GM03348 (cell line): ENCODE measurements at regions not wholly inside any gene's neighbourhood (a gene's known extent, or its start where the extent isn't known, plus 50 kb on each side); places are given as distances from the start of the nearest gene placed in this dataset.

ENCODE experiments used
- DNase-seq: peaks from one replicate; pipeline ENCODE4 v3.0.0; 2012; ENCODE audit warnings: low spot score

DNA sequence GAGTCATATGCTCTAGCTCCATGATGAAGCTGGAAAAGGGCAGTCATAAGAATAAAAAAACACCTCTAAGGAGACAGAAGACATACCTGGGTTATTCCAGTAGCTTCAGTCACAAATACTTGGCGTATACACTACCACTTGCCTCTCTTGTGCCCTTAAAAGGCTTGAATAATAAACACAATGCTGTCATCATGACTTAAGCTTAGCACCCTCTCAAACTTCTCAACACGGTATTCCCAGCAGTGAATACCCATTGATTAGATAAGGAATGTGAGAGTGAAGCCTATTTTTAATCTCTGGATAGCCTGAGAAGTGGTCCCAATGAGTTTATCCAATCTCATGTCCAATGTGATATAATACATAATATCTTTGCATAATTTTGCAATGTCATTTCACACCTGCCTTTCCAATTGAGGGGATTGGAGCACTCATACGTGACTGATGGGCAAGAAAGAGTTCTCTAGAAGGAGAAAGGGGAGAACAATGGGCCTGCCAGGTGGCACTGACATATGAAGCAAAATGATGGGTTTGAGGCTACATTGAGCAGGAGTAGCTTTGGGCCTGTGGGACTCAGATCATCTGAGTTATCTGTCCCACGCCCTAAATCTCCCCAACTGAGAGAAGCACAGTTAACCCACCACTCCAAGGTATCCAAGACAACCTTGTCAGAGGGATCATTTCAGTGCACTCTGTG, 298.6 kb upstream of the DAB1 start:
- no peak for DNase-seq

DNA sequence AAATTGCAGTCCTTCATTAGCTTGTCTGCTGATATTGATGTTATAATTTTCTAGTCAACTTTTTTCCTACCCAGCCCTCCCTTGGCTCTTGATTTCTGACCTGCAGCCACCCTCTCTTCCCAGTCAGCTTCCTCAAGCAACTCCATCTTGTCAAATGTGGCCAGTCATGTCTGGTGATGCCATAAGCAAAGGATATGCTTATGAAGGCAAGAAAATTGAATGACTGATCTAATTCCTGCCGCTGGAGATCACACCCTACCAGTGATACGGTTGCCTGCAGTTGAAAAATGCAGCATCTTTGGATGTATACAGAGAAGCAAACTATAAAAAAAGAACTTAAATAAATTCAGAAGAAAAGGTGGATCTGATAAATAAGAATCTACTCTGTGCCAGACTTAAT, 297.1 kb upstream of the DAB1 start:
- no peak for DNase-seq

DNA sequence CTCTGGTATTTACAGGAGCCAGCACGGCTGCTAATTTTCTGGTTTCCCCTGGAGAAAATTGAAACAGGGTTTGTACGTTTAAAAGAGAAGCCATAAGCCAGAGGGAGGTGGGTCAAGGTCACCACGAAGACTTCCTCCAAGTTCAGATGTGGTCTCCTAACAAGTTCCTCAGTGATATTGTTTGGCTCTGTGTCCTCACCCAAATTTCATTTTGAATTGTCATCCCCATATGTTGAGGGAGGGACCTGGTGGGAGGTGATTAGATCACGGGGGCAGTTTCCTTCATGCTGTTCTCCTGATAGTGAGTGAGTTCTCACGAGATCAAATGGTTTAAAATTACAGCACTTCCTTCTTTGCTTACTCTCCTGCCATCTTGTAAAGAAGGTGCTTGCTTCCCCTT, 295.4 kb upstream of the DAB1 start:
- DNase-seq, result no peak

DNA sequence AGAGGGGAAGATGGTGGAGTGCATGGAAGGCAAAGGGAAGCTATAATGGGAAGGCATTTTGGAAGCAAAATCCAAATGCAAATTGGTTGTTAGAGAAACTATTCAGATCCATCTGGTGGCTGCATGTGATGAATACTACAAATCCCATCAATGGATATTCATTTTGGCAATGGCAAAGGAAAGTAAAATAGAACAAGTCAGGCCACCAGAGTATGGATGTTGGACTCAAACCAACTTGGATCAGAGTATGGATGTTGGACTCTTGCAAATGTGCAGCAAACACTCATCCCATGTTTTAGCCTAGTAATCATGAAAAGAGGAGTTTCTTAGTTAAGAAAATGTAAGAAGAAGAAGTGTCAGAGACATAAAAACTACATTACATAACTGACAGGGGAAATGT, 289.6 kb upstream of the DAB1 start:
- no peak for DNase-seq

DNA sequence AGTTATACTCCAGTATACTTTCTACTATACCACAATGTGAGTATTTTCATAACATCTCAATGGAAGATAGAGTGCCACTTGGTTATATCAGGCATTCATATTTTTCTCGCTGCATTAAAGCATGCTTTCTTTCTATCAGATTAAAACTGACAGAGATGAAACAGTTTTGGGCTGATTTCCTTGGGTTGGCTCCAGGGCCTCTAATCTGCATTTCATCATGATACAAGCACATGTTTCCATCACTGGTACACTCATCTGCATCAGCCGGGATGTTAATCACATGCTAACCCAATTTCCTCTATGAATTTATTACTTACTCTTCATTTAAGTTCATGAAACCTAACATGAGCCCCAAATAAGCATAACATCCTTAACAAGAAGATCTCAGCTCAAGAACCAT, 289.0 kb upstream of the DAB1 start:
- no peak for DNase-seq

DNA sequence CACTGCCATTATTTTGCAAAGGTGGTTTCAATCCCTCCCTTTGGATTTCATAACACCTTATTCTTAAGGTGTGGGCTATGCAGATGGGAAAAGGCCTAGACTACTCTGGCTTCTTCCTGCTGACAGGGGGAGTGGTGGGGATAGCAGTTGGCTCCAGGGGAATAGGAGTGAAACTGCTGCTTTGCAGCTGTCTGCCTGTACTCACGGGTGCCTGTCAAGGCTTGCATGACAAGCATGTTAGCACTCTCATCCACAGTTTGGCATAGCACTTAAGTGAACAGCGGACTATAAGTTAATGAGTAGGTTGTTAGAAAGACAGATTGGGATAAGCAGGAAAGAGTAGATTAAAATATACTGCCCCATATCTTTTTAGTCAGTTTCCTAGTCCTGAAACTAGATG, 287.5 kb upstream of the DAB1 start:
- DNase-seq, result no peak

DNA sequence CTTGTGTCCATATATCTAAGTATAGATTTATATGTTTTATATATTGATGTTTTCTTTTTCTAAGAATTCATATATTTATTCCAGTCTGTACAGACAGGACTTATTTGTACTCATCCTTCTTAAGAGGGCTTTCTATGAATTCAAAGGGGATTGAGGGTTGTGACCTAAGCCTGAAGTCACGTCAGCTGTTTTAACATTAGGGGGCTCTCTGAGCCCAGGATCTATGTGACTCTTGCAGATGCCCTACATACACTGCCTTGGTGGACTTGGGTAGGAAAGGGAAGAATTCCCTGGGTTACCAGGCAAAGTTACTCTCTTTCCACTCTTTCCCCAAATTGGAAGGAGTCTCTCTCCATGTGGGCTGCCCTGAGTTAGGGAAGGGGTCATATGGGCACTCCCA, 283.8 kb upstream of the DAB1 start:
- DNase-seq, result no peak

DNA sequence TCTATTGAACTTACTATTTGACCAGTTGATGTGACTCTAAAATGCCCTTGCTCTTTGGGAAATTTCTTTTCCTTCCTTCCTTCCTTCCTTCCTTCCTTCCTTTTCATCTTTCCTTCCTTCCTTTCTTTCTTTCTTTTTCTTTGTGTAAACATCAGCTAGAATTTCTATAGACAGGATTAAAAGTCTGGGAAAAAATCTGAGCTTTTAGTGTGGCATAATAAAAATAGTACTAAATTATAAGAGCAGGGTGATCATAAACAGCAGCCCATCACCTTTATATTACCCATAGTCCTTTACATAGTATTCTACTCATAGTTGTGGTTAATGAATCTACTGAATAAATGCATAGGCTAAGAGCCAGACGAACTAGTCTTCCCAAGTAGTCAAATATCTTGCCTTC, 281.0 kb upstream of the DAB1 start:
- DNase-seq, result no peak

DNA sequence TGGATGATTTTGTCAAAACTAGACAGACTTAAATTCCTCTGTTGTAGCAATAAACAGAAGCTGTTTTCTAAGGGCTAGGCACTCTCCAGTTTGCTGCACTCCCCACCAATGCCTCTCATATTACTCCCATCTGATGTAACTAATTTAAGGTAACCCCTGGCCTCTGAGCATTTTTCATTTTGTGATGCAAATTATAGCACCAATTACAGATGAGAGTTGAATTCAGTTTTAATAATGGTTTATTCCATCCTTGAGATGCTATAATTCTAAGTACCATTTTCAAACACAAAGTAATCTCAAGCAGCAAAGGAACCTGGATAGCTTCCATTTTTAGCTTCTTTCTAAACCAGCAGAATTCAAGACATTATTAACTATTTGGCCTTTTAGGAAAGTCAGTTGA, 280.4 kb upstream of the DAB1 start:
- DNase-seq, result no peak

DNA sequence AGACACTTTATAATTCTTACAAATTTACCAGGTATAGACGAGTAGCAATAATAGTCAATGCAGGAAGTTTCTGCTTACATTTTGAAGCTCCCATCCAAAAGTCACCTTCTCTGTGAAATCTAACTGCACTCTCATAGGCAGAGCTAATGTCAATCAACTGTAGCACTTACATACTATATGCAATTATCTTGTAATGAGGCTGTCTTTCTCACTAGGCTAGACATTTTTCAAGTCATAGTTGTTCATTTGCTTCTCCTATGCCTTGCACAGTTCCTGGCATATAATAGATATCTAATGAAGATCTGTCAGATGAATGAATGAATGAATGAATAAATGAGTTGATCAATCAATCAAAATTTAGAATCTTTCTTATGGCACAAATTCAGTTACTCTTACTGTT, 273.0 kb upstream of the DAB1 start:
- no peak for DNase-seq

DNA sequence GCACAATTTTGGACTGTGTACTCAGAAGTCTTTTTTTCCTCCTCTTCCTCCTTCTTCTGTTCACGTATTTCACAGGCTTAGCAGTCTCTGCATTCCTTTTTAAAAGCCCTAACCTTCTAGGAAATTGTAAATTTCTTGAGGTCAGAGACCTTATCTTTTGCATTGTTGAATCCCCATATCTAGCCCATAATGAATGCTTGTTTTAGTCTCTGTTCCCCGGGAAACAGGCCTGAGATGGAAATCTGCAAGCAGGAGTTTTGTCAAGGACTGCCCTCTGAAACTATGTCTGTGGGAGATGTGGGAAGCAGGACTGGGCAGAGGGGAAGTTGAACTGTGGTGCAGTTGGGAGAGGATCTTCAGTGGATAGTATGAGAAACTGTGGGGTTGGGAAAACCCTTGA, 272.2 kb upstream of the DAB1 start:
- DNase-seq, result no peak

DNA sequence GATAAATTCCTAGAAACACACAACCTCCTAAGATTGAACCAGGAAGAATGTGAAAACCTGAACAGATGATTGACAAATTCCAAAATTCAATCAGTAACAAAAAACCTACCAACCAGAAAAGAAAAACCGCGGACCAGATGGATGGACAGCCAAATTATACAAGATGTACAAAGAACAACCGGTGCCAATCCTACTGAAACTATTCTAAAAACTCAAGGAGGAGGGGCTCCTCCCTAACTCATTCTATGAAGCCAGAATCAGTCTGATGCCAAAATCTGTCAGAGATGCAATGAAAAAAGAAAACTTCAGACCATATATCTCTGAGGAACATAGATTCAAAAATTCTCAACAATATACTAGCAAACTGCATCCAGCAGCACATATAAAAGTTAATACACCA, 262.4 kb upstream of the DAB1 start:
- DNase-seq, result no peak

DNA sequence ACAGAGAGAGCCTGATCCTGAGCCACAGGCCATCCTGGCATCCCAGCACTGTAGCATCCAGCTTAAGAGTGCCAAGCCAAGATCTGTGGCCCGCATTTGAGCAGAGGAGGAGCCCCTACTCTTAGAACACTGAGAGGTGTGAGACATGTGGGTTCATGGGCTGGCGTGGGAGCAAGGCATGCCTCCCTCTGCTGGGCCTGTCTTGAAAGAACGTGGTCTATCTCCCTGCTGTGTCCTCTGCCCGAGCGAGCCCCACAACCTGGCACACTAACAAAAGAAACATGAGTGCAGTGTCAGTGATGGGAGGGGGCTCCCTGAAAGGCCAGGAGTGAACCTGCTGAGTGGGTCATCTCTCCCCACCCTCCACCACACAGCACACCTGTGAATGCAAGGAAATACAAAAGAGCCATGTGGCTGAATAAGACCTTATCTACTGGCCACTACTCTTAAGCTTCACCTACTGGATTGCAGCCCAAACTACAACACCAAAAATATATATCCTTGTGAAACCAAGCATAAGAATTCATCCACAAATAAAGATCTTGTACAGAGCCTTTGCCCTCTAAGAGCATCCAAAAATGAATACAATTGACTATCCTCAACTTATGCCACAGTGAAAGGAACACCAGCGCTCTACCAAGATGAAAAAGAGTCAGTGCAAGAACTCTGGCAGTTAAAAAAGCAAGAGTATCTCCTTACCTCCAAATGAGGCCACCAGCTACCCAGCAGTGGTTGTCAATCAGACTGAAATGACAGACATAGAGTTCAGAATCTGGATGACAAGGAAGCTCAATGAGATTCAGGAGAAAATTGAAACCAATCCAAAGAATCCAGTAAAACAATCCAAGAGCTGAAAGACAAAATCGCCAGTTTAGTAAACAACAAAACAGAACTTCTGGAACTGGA, 259.4 kb upstream of the DAB1 start:
- no peak for DNase-seq

DNA sequence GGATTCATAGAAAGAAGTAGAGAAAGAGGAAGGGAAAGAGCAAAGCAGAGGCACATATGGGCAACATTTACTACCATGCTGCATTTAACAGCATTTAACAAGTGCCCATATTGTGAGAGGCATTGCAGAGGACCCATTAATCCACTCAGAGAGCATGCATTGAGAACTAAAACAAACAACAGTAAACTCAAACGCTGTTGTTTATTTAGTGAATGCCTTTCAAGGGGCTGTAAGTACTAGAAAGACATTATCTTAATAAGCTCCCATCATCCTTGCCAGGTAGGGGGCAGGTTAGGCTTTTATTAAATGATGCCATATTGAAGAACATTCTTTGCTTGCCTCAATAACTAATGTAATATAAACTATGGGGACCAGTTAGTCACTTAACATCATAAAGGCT, 254.3 kb upstream of the DAB1 start:
- DNase-seq, result no peak

DNA sequence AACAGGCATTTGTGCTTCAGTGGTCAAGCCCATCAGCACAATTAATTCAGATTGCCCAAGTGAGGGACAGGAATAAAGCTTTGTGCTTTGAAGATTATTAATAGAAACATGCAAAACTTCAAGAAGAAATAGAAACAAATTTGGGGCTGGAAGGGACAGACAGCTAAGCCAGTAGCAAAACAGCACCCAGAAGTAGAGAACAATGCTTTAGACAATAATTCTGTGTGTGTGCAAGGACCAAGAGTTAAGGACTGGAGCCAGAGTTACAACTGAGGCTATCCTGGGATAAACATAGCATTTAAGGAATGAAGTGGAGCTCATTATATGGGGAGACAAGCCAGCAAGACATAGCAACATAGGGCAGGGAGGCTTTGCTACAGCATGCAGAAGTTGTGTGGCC, 251.9 kb upstream of the DAB1 start:
- DNase-seq, result no peak

DNA sequence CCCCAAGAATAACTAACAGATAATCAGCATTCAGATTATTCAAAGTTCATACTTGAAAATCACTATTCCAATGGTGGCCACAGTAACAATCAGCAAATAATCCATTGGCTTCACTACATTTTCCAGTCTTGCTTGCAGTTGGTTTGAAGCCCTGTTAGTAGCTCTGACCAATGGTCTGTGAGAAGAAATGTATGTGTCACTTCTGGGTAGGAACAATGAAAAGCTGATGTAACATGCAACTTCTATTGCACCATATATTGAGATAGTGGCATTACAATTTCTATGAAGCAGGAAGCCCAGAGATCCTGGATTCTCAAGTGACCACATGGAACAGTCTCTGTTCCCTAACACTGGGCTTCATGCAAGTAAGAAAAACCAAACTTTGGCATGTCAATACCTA, 250.9 kb upstream of the DAB1 start:
- no peak for DNase-seq

DNA sequence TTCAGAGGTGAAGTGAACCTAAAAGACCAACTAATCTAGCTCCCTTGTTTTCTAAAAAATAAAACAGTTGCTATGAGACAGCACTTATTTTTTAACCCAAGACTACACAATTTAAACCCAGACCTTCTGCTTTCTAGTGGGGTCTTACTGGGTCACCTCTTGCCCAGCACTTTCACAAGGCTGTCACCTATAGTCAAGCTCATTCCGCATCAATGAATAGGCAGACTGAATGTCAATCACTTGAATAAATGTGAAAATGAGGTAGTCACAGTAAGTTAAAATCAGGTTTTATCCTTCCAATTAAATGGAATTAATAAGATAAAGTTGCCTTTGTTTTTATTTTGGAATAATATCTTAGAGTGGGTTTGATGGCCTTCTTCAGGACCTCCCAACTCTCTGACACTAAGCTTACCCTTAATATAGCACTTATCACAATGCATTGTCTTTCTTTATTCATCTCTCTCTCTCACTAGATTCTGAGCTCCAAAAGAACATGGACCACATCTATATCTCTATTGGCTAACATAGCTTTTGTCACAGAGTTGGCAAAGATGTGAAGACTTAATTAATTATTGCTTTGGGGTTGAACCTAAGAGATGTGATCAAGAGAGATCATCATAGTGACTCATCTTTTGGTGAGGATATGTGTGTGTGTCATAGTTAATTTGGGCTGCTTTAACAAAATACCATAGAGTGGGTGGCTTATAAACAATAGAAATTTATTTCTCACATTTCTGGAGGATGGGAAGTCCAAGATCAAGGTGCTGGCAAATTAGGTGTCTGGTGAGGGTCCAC, 248.7 kb upstream of the DAB1 start:
- DNase-seq, result no peak

DNA sequence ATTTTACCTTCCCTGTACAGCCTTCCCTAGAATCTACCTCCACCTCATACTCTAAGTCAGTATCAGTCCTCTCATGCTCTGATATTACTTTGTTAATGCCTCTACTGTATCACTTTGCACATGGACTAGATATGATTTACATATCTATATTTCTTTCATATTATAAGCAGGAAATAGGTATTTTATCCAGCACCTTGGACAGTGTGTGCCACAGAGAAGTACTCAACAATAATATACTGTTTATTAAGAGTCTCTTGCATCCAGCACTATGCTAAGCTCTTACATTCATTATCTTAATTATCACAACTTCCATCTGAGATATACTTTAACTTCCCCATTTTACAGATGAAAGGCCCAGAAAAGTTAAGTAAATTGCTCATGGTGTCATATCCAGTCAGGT, 247.9 kb upstream of the DAB1 start:
- no peak for DNase-seq

DNA sequence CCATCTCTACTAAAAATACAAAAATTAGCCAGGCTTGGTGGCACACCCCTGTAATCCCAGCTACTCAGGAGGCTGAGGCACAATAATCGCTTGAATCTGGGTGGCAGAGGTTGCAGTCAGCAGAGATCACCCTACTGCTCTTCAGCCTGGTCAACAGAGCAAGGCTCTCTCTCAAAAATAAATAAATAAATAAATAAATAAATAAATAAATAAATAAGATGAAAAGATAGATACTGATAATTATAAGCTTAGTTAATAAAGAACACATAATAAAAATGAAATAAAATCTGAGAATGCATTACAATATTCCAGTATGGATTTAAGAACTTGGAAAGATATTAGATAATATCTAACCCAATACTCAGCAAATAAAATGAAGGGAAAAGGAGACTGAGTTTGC, 235.9 kb upstream of the DAB1 start:
- no peak for DNase-seq

DNA sequence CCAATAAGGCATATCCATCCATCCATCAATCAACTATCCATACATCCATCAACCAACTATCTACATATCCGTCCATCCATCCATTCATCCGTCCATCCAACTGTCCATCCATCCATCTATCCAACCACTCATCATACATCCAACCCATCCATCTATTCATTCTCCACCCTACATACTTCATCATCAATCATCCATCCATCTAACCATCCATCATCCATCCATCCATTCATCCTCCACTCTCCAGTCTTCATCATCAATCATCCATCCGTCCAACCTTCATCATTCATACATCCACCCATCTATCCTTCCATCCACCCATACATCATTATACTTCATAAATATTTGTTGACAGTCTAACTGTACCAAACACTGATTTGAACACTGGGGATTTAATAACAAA, 231.3 kb upstream of the DAB1 start:
- DNase-seq, result no peak

DNA sequence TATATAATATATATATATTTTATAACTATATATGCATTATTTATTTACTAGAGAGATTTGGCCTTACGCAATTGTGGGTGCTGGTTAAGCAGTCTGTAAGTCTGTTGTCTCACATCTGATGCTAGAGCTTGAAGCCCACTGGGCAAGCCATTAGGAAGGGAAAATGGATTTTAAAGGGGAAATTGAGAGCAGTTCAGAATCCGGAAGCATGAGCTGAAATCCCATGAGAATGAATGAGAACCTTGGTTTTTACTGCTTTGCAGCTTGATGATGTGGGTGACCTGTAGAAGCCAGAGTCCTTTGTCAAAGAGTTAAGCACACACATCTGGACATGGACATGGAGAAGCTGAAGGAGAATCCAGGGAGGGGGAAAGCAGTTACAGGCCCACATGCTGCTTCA, 220.8 kb upstream of the DAB1 start:
- DNase-seq, result no peak

DNA sequence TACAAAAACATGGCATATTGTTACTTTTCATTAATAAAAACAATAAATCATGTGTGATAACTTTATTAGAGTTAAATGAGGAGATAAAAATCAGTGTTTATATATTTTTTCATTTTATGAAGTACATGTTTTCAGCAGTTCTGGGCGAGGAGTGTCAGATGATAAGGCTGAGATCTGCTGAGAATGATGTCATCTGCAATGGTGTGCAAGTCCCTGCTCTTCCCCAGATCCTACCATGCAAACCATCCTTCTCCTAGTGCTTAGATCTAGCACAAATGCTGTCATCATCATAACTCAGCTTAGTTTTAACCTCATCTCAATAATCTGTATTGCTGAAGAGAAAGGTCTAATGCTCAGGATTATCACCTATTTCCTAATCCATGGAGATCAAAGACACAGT, 214.4 kb upstream of the DAB1 start:
- no peak for DNase-seq

DNA sequence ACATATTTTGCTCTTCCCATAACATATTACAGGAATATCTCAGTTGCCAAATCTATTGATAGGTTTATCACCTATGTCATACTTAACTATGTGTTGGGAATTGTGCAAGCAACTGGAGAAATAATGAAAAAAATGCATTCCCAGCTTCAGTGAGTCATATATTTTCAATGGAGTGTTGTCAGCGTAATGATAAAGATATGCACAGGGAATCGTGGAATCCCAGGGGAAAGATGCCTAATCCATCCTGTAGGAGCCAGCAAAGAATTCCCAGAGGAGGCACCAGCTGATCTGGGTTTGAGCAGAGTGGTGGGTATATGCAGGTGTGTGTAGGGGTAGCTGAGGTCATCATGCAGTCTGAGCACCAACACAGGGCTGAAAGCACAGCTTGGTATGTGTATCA, 213.3 kb upstream of the DAB1 start:
- peak; percentile 56 for DNase-seq
